GM19463 (cell line): ENCODE measurements at regions not wholly inside any gene's neighbourhood (a gene's known extent, or its start where the extent isn't known, plus 50 kb on each side); places are given as distances from the start of the nearest gene placed in this dataset.

Experiments
- ATAC-seq: cut with Tn5 transposase; IDR thresholded peaks from one replicate; pipeline ENCODE4 v1.9.1; 2021; ENCODE audit warnings: mild to moderate bottlenecking, moderate library complexity; ENCODE audit not compliant: unreplicated experiment

DNA sequence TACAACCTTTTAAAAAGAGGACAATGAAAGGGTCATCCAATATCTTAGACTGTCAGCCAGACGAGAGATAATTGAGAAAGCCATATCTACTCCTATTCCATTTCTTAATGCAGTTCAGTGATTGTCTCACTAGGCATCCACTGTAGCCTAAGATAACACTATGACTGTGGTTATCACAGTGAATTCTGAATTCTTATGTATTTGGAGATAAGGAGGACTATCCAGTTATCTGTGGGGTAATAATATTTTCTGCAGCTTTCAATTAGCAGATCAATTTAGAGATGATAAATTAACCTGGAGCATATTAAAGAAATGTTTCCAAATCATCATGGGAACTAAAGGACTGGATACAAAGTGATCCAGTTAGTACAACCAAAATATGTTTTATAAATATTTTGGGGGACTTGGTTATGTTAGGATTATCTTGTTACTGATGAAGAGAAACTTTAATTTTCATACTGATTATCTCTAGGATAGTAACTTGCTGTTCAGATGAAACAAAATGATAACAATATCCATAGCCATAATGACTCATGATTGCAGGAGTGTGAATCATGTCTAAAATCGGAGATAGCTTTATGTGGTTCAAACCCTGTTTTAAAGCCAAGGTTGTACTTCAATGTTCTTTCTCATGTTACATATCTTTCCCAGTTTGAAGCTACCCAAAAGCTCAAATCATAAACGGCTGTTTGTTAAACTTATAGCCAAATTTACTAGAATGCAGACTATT lies 1152.0 kb downstream of the HACE1 start:
- no peak for ATAC-seq

- ATAC-seq, result no peak
These were observed 1160.0 kb downstream of the HACE1 start for GRCh38 chr6:103699769-103700168.

GRCh38 chr6:103687430-103687829 lies 1172.3 kb downstream of the HACE1 start:
- no peak for ATAC-seq

GRCh38 chr6:103680116-103680515 lies 1179.6 kb downstream of the HACE1 start:
- no peak for ATAC-seq

GRCh38 chr6:103677290-103677689 lies 1182.4 kb downstream of the HACE1 start:
- no peak for ATAC-seq

- no peak for ATAC-seq
These were observed 1183.8 kb downstream of the HACE1 start for GRCh38 chr6:103675807-103676406.

DNA sequence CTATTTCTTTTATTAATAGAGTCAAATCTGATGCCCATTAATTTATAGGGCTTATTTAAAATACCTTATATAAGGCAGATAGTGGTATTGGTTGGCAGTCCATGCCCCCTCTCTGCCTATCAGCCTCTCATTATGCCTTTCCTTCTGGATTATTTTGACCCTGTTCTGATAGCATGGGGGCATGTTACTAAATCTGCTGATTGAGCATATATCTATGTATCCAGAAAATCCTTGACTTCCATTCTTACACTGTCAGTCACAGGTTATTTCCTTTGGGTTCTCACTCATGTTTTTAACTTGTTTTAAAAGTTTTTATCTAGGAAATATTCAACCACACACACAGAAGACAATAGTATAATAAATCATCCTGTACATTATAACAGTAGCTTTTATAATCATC lies 1184.9 kb downstream of the HACE1 start:
- ATAC-seq, result no peak

GRCh38 chr6:103672169-103672568 lies 1187.5 kb downstream of the HACE1 start:
- ATAC-seq, result no peak

DNA sequence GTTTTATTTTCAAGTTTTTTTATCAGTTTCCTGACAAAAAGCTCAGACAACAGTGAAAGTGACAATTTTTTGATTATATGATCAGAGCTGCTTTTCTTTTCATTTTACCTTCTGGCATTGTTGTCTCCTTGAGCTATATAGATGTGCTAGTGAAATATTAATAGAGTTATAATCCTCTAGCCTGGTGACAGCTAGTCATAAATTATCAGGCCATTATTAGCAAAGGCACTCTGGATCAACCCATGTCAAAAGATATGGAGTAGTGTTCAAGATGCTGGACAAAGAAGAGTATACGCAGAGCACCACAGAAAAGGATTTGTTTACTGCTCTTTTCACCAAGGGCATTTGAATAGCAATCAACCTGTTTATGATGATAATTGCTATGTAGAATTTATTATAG lies 1230.1 kb downstream of the HACE1 start:
- no peak for ATAC-seq

- no peak for ATAC-seq
These were observed 1242.1 kb downstream of the HACE1 start for GRCh38 chr6:103617642-103618041.

DNA sequence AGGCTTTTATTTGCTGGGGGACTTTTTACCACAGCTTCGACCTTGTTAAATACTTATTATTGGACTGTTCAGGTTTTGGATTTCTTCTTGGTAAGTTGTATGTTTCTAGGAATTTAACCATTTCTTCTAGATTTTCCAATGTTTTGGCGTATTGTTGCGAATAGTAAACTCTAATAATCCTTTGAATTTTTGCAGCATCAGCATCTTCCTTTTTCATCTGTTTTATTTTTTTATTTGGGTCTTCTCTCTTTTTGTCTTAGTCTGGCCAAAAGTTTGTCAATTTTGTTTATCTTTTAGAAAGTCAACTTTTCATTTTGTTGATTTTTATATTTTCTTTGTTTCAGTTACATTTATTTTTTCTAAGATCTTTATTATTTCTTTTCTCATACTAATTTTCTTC lies 1272.0 kb downstream of the HACE1 start:
- no peak for ATAC-seq

- no peak for ATAC-seq
These were observed 1281.6 kb downstream of the HACE1 start for GRCh38 chr6:103578115-103578514.

DNA sequence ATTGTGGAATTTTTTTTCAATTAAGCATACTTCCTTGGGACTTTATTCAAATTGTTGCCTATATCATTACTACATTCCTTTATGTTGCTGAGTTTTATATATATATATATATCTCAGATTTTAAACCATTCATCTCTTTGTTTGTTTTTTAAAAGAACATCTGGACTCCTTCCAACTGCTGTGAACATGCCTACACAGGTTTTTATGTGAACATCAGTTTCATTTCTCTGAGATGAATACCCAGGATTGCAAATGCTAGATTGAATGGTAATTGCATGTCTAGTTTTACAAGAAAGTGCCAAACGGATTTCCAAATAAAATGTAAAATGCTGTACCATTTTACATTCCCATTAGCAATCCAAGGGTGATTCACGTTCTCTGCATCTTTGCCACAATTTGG lies 1289.3 kb downstream of the HACE1 start:
- no peak for ATAC-seq

DNA sequence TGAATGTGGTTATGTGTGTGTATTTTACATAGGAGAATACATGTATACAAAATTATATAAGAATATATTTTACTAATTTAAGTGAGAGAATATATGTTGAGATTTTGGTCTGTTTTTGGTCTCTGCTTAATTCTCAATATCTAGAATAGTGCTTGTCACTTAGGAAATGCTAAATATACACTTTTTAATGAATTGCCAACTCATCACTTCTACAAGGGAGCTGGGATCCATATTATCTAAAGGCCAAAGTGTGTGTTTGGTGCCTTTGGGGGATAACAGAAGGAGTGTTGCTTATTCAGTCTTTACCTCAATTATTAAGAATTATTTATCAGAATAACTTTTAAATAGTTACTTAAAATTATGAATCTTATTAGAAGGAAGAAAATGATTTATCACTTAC lies 1304.8 kb downstream of the HACE1 start:
- ATAC-seq, result no peak

- ATAC-seq, result no peak
These were observed 1321.3 kb downstream of the HACE1 start for GRCh38 chr6:103538381-103538780.

DNA sequence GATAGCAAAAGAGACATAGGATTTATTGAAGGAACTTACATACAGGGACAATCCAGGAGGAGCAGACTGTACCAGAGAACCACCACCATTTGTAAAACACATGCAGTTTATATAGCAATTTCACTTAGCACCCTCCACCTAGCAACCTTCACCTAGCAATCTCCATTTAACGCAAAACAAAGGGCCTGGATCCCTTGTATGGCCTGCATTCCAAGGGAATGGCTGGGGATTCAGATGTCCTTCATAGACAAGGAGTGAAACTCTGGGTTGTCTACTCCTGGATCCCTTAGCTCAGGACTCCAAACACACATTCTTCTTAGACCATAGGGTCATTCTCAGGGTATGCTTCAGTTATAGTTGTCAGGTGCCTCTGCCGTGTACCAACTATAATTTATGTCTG lies 1324.9 kb downstream of the HACE1 start:
- ATAC-seq, result no peak

DNA sequence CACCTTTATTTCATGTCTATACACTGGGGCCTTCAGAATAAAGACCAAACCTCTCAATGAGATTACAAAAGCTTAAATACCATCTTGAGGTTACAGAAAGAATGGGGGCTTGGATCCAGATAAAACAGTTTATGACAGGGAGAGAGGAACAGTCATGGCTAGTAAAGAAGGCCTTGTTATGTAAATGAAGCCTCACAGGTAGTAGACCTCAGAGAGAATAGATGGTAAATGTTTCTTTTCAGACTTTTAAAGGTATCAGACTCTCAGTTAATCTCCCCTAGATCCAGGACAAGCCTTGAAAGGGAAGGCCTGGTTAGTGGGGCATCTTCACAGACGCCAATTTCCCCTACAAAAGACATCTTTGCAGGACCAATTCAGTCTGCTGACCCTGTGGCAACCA lies 1325.6 kb downstream of the HACE1 start:
- ATAC-seq, result no peak

DNA sequence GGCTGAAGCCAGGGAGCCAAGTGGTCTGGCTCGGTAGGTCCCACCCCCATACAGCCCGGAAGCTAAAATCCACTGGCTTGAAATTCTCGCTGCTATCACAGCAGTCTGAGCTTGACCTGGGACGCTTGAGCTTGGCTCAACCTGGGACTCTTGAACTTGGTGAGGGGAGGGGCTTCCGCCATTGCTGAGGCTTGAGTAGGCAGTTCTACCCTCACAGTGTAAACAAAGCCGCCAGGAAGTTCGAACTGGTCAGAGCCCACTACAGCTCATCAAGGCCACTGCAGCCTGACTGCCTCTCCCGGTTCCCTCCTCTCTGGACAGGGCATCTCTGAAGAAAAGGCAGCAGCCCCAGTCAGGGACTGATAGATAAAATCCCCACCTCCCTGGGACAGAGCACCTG lies 1337.7 kb downstream of the HACE1 start:
- no peak for ATAC-seq

GRCh38 chr6:103516336-103516735 lies 1343.4 kb downstream of the HACE1 start:
- no peak for ATAC-seq

GRCh38 chr6:103507052-103507451 lies 1352.7 kb downstream of the HACE1 start:
- ATAC-seq, result no peak

DNA sequence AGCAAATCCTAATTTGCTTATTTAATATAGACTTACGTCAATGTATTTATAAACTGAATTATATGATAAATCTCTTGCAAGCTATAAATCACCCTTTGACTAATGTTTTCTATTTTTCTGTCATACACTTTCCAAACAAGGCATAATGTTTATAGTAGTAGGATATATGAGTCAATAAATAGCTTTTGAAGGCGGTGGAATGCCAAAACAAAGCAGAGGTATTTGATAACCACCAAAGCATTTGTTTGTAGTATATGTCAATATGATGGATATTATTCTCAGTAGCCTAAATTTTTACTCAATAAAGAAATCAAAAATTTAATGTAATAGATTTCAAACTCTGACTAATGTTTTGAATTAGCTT lies 1354.6 kb downstream of the HACE1 start:
- no peak for ATAC-seq

DNA sequence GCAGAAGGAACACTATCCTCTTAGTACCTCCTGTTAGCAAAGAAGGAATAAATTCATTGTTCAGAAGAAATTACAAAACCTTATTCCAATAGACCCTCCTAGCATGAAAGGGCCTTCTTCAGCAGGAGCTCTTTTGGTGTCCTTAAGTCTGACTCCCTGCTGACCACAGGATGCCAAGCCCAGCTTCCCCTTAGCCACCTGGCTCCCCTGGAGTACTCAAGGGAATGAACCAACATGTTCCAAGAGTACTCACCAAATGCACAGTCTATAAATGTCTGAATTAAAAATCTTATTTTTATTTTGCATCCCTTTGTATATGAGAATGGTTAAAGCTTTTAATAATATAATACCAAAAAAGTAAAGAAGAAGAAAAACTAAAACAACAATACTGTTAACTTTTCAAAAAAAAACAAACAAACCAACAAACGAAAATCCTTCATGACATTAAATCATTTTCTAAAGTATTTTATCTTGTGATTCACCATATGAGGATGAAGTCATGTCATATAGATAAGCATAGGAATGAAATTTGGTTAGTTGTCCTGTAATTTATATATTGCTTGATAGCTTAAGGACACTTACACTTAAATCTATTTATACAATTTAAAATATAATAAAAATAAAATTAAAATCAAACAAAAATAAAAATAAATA lies 1355.1 kb downstream of the HACE1 start:
- no peak for ATAC-seq
